A549 (cell line): ENCODE measurements at regions not wholly inside any gene's neighbourhood (a gene's known extent, or its start where the extent isn't known, plus 50 kb on each side); places are given as distances from the start of the nearest gene placed in this dataset.

Experiments used
- BHLHE40 ChIP-seq: IDR thresholded peaks from 2 replicates; pipeline ENCODE4 v1.6.1; 2012; ENCODE audit warnings: low read depth, low read length, inconsistent platforms
- CBX2 ChIP-seq: fragments of 200-600 bp; sonication (generic); IDR thresholded peaks from 2 replicates; pipeline ENCODE4 v1.6.1; 2016; ENCODE audit warnings: low read depth, mild to moderate bottlenecking, borderline replicate concordance
- CHD2 ChIP-seq: fragments of 150-350 bp; IDR thresholded peaks from 2 replicates; pipeline ENCODE4 v1.6.1; 2014; ENCODE audit warnings: low read length; ENCODE audit not compliant: partially characterized antibody
- EP300 ChIP-seq, 2 experiments: fragments of >200 bp; sonication (Bioruptor Twin); formaldehyde crosslinking; IDR thresholded peaks; 2 replicates in 1 of 2; 3 replicates in 1 of 2; pipeline ENCODE4 v1.6.1; 2016 to 2017
- SREBF2 ChIP-seq: fragments of 450-650 bp; IDR thresholded peaks from 2 replicates; pipeline ENCODE4 v1.6.1; 2014; ENCODE audit warnings: mild to moderate bottlenecking, moderate library complexity
- TF ChIP-seq, protein P1 (sequence below): fragments of >200 bp; sonication (Bioruptor Twin); formaldehyde crosslinking; IDR thresholded peaks from 3 replicates; pipeline ENCODE4 v1.5.1; 2016
- TF ChIP-seq, protein P2 (sequence below): fragments of 200-600 bp; sonication (generic); IDR thresholded peaks from 2 replicates; pipeline ENCODE4 v1.6.1; 2016; ENCODE audit warnings: antibody characterized with exemption, mild to moderate bottlenecking, moderate library complexity
- TF ChIP-seq, protein P3 (sequence below): fragments of 250-450 bp; sonication (Bioruptor Pico); IDR thresholded peaks from 2 replicates; pipeline ENCODE4 v1.5.0; 2020; ENCODE audit warnings: low read depth, mild to moderate bottlenecking, moderate library complexity

DNA sequence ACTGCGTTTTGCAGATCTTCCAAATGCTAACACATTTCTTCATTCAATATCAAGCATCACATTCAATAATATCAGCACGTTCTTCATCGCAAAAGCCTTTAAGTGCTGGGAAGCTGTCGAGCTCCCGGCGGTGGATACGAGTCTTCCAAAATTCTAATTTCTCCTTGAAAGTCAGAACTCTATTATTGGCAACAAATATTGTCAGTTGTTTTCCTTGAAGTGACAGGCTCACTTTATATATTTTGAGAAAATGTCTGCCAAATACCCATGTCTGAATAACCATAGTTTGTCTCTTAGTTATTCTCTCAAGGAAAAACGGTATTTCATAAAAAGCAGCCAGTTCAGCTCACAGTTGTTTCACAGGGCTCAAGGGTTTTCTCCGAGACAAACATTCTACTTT lies 226.2 kb upstream of the C1orf174 start:
- no peak for TF ChIP-seq CHD2
- TF ChIP-seq, protein P1, sequence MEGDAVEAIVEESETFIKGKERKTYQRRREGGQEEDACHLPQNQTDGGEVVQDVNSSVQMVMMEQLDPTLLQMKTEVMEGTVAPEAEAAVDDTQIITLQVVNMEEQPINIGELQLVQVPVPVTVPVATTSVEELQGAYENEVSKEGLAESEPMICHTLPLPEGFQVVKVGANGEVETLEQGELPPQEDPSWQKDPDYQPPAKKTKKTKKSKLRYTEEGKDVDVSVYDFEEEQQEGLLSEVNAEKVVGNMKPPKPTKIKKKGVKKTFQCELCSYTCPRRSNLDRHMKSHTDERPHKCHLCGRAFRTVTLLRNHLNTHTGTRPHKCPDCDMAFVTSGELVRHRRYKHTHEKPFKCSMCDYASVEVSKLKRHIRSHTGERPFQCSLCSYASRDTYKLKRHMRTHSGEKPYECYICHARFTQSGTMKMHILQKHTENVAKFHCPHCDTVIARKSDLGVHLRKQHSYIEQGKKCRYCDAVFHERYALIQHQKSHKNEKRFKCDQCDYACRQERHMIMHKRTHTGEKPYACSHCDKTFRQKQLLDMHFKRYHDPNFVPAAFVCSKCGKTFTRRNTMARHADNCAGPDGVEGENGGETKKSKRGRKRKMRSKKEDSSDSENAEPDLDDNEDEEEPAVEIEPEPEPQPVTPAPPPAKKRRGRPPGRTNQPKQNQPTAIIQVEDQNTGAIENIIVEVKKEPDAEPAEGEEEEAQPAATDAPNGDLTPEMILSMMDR = no peak
- TF ChIP-seq, protein P2, sequence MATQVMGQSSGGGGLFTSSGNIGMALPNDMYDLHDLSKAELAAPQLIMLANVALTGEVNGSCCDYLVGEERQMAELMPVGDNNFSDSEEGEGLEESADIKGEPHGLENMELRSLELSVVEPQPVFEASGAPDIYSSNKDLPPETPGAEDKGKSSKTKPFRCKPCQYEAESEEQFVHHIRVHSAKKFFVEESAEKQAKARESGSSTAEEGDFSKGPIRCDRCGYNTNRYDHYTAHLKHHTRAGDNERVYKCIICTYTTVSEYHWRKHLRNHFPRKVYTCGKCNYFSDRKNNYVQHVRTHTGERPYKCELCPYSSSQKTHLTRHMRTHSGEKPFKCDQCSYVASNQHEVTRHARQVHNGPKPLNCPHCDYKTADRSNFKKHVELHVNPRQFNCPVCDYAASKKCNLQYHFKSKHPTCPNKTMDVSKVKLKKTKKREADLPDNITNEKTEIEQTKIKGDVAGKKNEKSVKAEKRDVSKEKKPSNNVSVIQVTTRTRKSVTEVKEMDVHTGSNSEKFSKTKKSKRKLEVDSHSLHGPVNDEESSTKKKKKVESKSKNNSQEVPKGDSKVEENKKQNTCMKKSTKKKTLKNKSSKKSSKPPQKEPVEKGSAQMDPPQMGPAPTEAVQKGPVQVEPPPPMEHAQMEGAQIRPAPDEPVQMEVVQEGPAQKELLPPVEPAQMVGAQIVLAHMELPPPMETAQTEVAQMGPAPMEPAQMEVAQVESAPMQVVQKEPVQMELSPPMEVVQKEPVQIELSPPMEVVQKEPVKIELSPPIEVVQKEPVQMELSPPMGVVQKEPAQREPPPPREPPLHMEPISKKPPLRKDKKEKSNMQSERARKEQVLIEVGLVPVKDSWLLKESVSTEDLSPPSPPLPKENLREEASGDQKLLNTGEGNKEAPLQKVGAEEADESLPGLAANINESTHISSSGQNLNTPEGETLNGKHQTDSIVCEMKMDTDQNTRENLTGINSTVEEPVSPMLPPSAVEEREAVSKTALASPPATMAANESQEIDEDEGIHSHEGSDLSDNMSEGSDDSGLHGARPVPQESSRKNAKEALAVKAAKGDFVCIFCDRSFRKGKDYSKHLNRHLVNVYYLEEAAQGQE = no peak
- TF ChIP-seq, protein P3, sequence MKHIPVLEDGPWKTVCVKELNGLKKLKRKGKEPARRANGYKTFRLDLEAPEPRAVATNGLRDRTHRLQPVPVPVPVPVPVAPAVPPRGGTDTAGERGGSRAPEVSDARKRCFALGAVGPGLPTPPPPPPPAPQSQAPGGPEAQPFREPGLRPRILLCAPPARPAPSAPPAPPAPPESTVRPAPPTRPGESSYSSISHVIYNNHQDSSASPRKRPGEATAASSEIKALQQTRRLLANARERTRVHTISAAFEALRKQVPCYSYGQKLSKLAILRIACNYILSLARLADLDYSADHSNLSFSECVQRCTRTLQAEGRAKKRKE = no peak
- TF ChIP-seq CBX2 = no peak
- TF ChIP-seq SREBF2 = no peak
- no peak for TF ChIP-seq BHLHE40
- no peak for TF ChIP-seq EP300 (IDR thresholded peaks at IDR 0.05)
